ENCODE measurements at regions not wholly inside any gene's neighbourhood (a gene's known extent, or its start where the extent isn't known, plus 50 kb on each side); places are given as distances from the start of the nearest gene placed in this dataset.

DNA sequence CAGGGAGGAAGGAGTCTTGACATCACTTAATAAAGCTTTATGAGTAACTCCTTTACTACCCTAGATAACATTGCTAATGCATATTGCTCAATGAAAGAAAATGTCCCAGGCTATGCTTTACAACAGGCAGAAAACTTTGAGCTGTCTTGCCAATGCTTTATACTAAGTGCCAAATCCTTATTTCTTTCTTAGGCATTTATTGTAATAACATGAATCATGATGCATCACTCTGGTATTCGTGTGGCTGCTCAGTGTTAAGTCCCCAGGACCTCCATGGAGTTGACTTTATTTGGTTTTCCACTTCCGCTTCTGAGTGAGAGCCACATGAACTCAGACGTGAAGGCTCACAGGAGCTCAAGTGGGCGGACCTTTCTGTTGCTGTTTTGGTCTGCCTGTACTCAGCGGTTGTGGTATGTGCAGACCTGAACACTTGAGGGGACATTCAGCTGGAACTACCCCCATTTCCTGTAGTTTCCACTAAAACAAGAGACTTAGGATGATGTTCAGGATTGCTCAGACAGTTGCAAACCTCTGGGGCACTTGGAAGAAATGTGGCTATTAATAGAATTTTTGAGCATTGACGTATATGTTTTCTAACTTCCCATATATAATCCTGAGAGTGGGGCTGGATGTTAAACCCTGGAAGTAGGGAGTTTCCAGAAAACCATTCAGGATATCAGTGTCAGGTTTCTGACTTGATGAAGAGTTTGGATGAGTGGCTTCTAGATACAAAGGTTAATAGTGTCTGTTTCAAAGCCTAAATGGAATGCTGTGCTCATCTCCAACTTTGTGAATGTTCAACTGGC lies 258.6 kb downstream of the MSRB3 start:
- TF ChIP-seq EGR1 (IDR thresholded peaks at IDR 0.05) (no peak; the same call in 1 of the 2 replicates), TEAD4 (IDR thresholded peaks at IDR 0.05) (peak; percentile 95), FOXM1 (IDR thresholded peaks at IDR 0.05; ENCODE audit: borderline replicate concordance, low read depth) (peak; percentile 94), RAD21 (IDR thresholded peaks at IDR 0.05; ENCODE audit: low read depth) (peak; percentile 11; the same call in 1 of the 2 replicates)
- TF ChIP-seq, protein P1, sequence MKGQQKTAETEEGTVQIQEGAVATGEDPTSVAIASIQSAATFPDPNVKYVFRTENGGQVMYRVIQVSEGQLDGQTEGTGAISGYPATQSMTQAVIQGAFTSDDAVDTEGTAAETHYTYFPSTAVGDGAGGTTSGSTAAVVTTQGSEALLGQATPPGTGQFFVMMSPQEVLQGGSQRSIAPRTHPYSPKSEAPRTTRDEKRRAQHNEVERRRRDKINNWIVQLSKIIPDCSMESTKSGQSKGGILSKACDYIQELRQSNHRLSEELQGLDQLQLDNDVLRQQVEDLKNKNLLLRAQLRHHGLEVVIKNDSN (IDR thresholded peaks at IDR 0.05), result peak; percentile 43; the same call in 1 of the 2 replicates

Measured in Ishikawa (cell line).